ENCODE measurements at regions not wholly inside any gene's neighbourhood (a gene's known extent, or its start where the extent isn't known, plus 50 kb on each side); places are given as distances from the start of the nearest gene placed in this dataset.

- Histone ChIP-seq H3K4me2 (ENCODE audit: low read length) (no peak overlapping the region), H3K79me2 (ENCODE audit: control insufficient read depth, low read length) (no peaks in the 10 kb centered on the region), H3K9me3 (ENCODE audit: control insufficient read depth, insufficient read depth, low read length) (no peaks in the 10 kb centered on the region), H4K20me1 (ENCODE audit: control insufficient read depth, insufficient read depth, low read depth, low read length) (no peaks in the 10 kb centered on the region), H3K4me3 (ENCODE audit: low read length) (no peak overlapping the region), H3K27me3 (ENCODE audit: control insufficient read depth, low read length) (no peaks in the 10 kb centered on the region), H3F3A (ENCODE audit: control insufficient read depth, insufficient read depth) (no peaks in the 10 kb centered on the region), H3K27ac (ENCODE audit: low read depth, low read length) (no peak overlapping the region), H3K36me3 (ENCODE audit: control insufficient read depth, low read length) (no peaks in the 10 kb centered on the region), H3K9me2 (replicated peaks; ENCODE audit: control insufficient read depth, low read length) (no peaks in the 10 kb centered on the region), H3K4me1 (ENCODE audit: control insufficient read depth, low read length) (no peaks in the 10 kb centered on the region)
- TF ChIP-seq EZH2phosphoT487 (IDR thresholded peaks at IDR 0.05; ENCODE audit: borderline replicate concordance, low read length): no peak
- no peak for TF ChIP-seq CTCF (IDR thresholded peaks at IDR 0.05; ENCODE audit: low read depth, low read length, poor library complexity, severe bottlenecking)
Observed at GRCh38 chr16:16923479-16923878, 544.5 kb downstream of the NPIPA7 start.

- TF ChIP-seq EZH2phosphoT487 (IDR thresholded peaks at IDR 0.05; ENCODE audit: borderline replicate concordance, low read length): no peak
- Histone ChIP-seq H4K20me1 (ENCODE audit: control insufficient read depth, insufficient read depth, low read depth, low read length) (no peaks in the 10 kb centered on the region), H3K9me3 (ENCODE audit: control insufficient read depth, insufficient read depth, low read length) (no peaks in the 10 kb centered on the region), H3K27ac (ENCODE audit: low read depth, low read length) (no peak overlapping the region), H3K36me3 (ENCODE audit: control insufficient read depth, low read length) (no peaks in the 10 kb centered on the region), H3F3A (ENCODE audit: control insufficient read depth, insufficient read depth) (no peaks in the 10 kb centered on the region), H3K4me1 (ENCODE audit: control insufficient read depth, low read length) (no peaks in the 10 kb centered on the region), H3K79me2 (ENCODE audit: control insufficient read depth, low read length) (no peaks in the 10 kb centered on the region), H3K9me2 (replicated peaks; ENCODE audit: control insufficient read depth, low read length) (no peaks in the 10 kb centered on the region), H3K27me3 (ENCODE audit: control insufficient read depth, low read length) (no peaks in the 10 kb centered on the region), H3K4me3 (ENCODE audit: low read length) (no peak overlapping the region), H3K4me2 (ENCODE audit: low read length) (no peak overlapping the region)
Observed at GRCh38 chr16:16924613-16925012, 545.7 kb downstream of the NPIPA7 start.

GRCh38 chr16:16925432-16925831 is 545.3 kb downstream of the XYLT1 start:
- Histone ChIP-seq H4K20me1 (ENCODE audit: control insufficient read depth, insufficient read depth, low read depth, low read length) (no peaks in the 10 kb centered on the region), H3F3A (ENCODE audit: control insufficient read depth, insufficient read depth) (no peaks in the 10 kb centered on the region), H3K9me3 (ENCODE audit: control insufficient read depth, insufficient read depth, low read length) (no peaks in the 10 kb centered on the region), H3K27me3 (ENCODE audit: control insufficient read depth, low read length) (no peaks in the 10 kb centered on the region), H3K4me1 (ENCODE audit: control insufficient read depth, low read length) (no peaks in the 10 kb centered on the region), H3K4me3 (ENCODE audit: low read length) (no peak overlapping the region), H3K79me2 (ENCODE audit: control insufficient read depth, low read length) (no peaks in the 10 kb centered on the region), H3K4me2 (ENCODE audit: low read length) (no peak overlapping the region), H3K27ac (ENCODE audit: low read depth, low read length) (no peak overlapping the region), H3K9me2 (replicated peaks; ENCODE audit: control insufficient read depth, low read length) (no peaks in the 10 kb centered on the region), H3K36me3 (ENCODE audit: control insufficient read depth, low read length) (no peaks in the 10 kb centered on the region)
- TF ChIP-seq CTCF (IDR thresholded peaks at IDR 0.05; ENCODE audit: low read depth, low read length, poor library complexity, severe bottlenecking) (no peak), EZH2phosphoT487 (IDR thresholded peaks at IDR 0.05; ENCODE audit: borderline replicate concordance, low read length) (no peak)

GRCh38 chr16:16928532-16929109 is 542.1 kb downstream of the XYLT1 start:
- TF ChIP-seq CTCF (IDR thresholded peaks at IDR 0.05; ENCODE audit: low read depth, low read length, poor library complexity, severe bottlenecking) (no peak), EZH2phosphoT487 (IDR thresholded peaks at IDR 0.05; ENCODE audit: borderline replicate concordance, low read length) (no peak)
- no peaks in the 10 kb centered on the region for H3K79me2 ChIP-seq (ENCODE audit: control insufficient read depth, low read length)
- H3K9me3 ChIP-seq (ENCODE audit: control insufficient read depth, insufficient read depth, low read length): no peaks in the 10 kb centered on the region
- no peaks in the 10 kb centered on the region for H4K20me1 ChIP-seq (ENCODE audit: control insufficient read depth, insufficient read depth, low read depth, low read length)
- H3K27me3 ChIP-seq (ENCODE audit: control insufficient read depth, low read length): no peaks in the 10 kb centered on the region
- H3F3A ChIP-seq (ENCODE audit: control insufficient read depth, insufficient read depth): no peaks in the 10 kb centered on the region
- H3K9me2 ChIP-seq (replicated peaks; ENCODE audit: control insufficient read depth, low read length): no peaks in the 10 kb centered on the region
- H3K4me1 ChIP-seq (ENCODE audit: control insufficient read depth, low read length): no peaks in the 10 kb centered on the region
- no peak overlapping the region for H3K4me2 ChIP-seq (ENCODE audit: low read length)
- H3K27ac ChIP-seq (ENCODE audit: low read depth, low read length): no peak overlapping the region
- no peaks in the 10 kb centered on the region for H3K36me3 ChIP-seq (ENCODE audit: control insufficient read depth, low read length)
- no peak overlapping the region for H3K4me3 ChIP-seq (ENCODE audit: low read length)

Measured in DOHH2 (cell line).